Omental fat pad (tissue), 3 donors: ENCODE measurements at regions not wholly inside any gene's neighbourhood (a gene's known extent, or its start where the extent isn't known, plus 50 kb on each side); places are given as distances from the start of the nearest gene placed in this dataset.

Source experiments
- ATAC-seq: fragments of 150-250 bp; one replicate; pipeline ENCODE4 v1.9.1; 2016; ENCODE audit warnings: mild to moderate bottlenecking, moderate library complexity; ENCODE audit not compliant: low FRiP score
- DNase-seq: peaks from one replicate; pipeline ENCODE4 v3.0.0-alpha.2; 2019; ENCODE audit warnings: low spot score
- TF ChIP-seq, protein P1 (sequence below), 3 donors: fragments of 450-650 bp; IDR thresholded peaks; one replicate each; pipeline ENCODE4 v1.5.1; 2016 to 2017; ENCODE audit warnings: antibody characterized with exemption in 3 of 3, mild to moderate bottlenecking in 3 of 3, moderate library complexity in 2 of 3

DNA sequence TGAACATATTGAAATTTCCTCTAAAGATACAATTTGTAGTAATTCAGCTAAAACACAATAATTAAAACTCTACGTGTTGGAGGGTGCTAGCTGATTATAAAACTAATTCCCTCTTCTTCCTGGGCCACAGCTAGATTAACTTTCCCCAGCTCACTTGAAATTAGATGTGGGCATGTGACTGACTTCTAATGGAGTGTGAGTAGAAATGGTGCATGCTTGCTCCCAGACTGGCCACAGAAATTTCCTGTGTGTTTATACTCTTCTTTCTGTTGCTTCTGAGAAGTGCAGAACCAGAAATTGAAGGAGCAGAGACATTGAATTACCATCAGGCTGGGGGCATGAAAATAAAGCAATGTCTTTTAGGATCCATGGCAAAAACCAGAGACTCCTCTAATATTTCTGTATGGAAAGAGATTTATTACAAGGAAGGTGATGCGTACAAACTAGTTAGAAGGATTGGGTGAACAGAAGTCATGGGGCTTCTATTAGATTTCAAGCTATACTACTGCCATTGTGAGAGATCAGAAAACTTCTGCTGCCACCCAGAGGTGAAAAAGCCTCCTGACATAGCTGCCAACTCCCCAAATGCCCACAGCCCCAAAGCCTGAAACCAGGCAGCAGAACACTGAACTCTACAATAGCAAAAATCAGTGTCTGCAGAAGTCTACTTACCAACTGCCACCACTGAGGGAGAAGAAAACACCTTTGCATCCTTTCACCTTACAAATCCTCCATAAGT, 379.2 kb upstream of the MIR17HG start:
- no peak for DNase-seq
- TF ChIP-seq, protein P1, sequence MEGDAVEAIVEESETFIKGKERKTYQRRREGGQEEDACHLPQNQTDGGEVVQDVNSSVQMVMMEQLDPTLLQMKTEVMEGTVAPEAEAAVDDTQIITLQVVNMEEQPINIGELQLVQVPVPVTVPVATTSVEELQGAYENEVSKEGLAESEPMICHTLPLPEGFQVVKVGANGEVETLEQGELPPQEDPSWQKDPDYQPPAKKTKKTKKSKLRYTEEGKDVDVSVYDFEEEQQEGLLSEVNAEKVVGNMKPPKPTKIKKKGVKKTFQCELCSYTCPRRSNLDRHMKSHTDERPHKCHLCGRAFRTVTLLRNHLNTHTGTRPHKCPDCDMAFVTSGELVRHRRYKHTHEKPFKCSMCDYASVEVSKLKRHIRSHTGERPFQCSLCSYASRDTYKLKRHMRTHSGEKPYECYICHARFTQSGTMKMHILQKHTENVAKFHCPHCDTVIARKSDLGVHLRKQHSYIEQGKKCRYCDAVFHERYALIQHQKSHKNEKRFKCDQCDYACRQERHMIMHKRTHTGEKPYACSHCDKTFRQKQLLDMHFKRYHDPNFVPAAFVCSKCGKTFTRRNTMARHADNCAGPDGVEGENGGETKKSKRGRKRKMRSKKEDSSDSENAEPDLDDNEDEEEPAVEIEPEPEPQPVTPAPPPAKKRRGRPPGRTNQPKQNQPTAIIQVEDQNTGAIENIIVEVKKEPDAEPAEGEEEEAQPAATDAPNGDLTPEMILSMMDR (IDR thresholded peaks at IDR 0.05): no peak
- no peak for ATAC-seq

DNA sequence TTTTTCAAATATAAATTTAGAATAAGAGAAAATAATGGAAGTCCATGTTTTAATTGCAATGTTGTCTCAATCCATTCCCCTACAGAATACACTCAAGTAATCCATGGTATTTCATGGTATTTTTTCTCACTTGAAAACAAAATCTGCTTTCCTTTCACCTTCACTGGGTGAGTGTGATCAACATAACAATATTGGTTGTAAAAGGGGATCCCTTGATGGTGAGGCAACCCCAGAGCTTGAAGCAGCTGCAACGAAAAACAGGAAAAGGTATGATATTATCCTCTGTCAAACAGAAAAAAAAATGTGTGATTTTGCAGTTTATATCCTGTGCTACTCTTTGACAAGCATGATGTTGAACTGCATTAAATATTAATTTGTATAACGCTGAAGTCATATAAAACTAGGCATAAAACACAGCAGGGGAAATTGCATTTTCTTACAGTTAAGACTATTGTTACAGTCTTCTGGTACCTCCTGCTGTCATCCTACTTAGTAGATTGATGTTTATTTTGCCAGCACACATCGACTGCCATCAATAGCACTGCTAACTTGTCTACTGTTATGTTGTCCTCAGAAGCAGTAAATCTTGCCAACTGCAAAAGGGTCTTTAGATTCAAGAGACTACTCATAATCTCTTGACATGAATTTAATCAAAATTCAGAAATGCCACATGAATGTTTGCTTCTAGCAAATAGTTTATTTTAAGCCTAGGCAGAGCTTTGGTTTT, 373.1 kb upstream of the MIR17HG start:
- DNase-seq (no peak), ATAC-seq (no peak)
- TF ChIP-seq, protein P1 (IDR thresholded peaks at IDR 0.05): no peak

DNA sequence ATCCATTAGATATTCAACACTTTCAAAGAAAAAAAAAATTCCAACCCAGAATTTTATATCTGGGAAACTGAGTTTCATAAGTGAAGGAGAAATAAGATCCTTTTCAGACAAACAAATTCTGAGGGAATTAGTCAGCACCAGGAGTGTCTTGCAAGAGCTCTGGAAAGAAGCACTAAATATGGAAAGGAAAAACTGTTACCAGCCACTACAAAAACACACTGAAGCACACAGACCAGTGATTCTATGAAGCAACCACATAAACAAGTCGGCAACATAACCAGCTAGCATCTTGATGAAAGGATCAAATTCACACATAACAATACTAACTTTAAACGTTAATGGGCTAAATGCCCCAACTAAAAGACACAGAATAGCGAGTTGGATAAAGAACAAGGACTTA, 368.4 kb upstream of the MIR17HG start:
- DNase-seq (no peak), ATAC-seq (no peak)
- TF ChIP-seq, protein P1 (IDR thresholded peaks at IDR 0.05): no peak

DNA sequence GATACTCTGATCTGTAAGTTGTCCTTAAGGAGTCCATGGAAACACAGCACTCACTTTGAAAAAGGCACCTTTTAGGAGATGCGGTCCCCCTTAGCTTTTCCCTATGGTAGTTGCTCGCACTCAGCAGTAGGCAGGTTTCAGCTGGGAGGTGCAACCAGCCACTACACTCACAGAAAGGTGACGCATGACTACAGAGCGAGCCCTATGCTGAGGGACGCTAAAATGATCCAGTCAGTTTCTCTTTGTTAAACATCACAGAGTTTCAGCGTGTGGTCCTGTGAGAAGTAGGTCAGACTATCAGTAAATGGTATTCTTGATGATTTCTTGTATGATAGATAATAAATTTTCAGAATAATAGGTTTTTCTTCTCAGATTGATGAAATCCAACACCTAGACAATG, 362.7 kb upstream of the MIR17HG start:
- TF ChIP-seq, protein P1 (IDR thresholded peaks at IDR 0.05): no peak
- ATAC-seq (no peak), DNase-seq (no peak)

DNA sequence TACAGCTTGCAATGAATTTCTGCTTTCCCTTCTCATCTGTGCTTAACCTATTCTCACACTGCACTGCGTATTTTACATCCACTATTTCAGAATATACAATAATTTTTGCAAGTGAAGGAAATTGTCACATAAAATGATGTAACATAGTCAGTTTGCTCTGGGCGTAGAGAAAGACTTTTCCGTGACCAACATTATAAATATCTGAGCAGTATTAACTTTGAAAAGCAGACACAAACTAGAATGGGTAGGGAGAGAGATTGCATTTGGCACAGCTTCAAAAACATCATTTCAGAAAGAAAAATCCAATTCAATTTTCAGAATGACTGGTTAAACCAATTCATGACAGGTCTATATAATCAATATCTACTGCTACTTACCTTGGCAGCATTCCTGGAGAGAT, 352.5 kb upstream of the MIR17HG start:
- DNase-seq: no peak
- TF ChIP-seq, protein P1 (IDR thresholded peaks at IDR 0.05): no peak
- ATAC-seq: no peak

DNA sequence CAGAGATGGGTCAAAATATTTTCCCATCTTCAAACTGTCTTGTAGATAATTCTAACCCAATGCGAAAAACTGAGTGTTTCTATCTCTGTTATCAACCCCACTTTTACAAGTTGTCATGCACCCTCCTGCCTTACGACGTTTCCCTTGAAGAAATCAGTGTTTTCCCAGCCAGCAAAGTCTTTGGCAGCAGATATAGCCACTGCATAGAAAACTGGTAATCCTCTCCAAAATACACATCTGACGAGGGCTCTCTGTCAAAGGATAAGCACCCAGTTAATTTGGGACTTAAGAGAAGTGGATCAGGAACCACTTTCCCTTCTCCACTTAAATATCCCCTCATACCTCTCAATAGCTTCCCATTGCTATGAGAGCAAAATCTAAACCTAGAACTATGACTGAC, 351.9 kb upstream of the MIR17HG start:
- no peak for ATAC-seq
- no peak for DNase-seq
- TF ChIP-seq, protein P1 (IDR thresholded peaks at IDR 0.05): no peak

DNA sequence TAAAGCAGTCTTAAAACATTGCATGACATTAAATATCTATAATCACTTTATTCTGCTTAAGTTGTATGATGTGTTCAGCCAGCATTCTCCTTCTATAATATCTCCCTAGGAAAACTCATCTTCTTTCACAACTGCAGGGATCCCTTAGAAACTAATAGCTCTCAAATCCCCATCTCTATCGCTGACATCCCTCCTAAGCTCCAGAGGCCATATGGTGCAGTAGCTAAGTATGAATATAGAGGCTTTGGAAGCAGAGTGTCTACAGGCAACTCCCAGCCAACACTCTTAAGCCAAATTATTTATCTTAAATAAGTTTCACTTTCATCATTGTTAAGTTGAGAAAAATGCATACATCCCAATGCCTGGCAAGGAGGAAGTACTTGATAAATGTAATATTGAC, 349.5 kb upstream of the MIR17HG start:
- DNase-seq (no peak), ATAC-seq (no peak)
- TF ChIP-seq, protein P1 (IDR thresholded peaks at IDR 0.05): no peak
